IMR-90 (cell line): ENCODE measurements at regions not wholly inside any gene's neighbourhood (a gene's known extent, or its start where the extent isn't known, plus 50 kb on each side); places are given as distances from the start of the nearest gene placed in this dataset.

Experiments used
- ATAC-seq: fragments of 200-7000 bp; cut with Tn5 transposase; 2 replicates; pipeline ENCODE4 v1.9.1; 2020; ENCODE audit warnings: low read depth, mild to moderate bottlenecking, moderate library complexity
- BruUV-seq: library from RNA; stranded (reverse); fragments of 400-500 nt; replicated peaks from 2 replicates; lab custom pipeline; 2021; lab: Mats Ljungman, UMichigan
- CTCF ChIA-PET: fragments of 300-600 bp; formaldehyde crosslinking; extraction: SDS; loops from one replicate; lab custom pipeline; 2021; ENCODE audit warnings: antibody characterized with exemption; lab: Yijun Ruan, JAX
- POLR2A ChIA-PET: fragments of 300-600 bp; sonication (Branson Sonifier 250); formaldehyde crosslinking; loops from one replicate; lab custom pipeline; 2022; ENCODE audit warnings: antibody characterized with exemption; ENCODE audit not compliant: unreplicated experiment; lab: Charles Lee
- DNase-seq: peaks from one replicate; pipeline ENCODE4 v3.0.0; 2013
- H2AFZ ChIP-seq: replicated peaks from 2 replicates; pipeline ENCODE3; 2013; ENCODE audit warnings: low read length, mild to moderate bottlenecking; ENCODE audit not compliant: poor library complexity
- H2AK5ac ChIP-seq: 2 replicates; pipeline ENCODE4 v1.6.1; 2013; ENCODE audit warnings: low read depth, low read length, inconsistent platforms
- H2AK9ac ChIP-seq: replicated peaks from 2 replicates; pipeline ENCODE3; 2013; ENCODE audit warnings: mild to moderate bottlenecking, low read depth, low read length, moderate library complexity; ENCODE audit not compliant: poor library complexity
- H2BK120ac ChIP-seq: 2 replicates; pipeline ENCODE4 v1.6.1; 2013; ENCODE audit warnings: low read depth, low read length, inconsistent platforms
- H2BK15ac ChIP-seq: 3 replicates; pipeline ENCODE4 v1.6.1; 2013; ENCODE audit warnings: low read depth, low read length, inconsistent platforms
- H2BK20ac ChIP-seq: 2 replicates; pipeline ENCODE4 v1.6.1; 2013; ENCODE audit warnings: low read depth, mild to moderate bottlenecking, inconsistent platforms, low read length, moderate library complexity
- H2BK5ac ChIP-seq: 2 replicates; pipeline ENCODE4 v1.6.1; 2013; ENCODE audit warnings: mild to moderate bottlenecking, low read depth, low read length, inconsistent platforms; ENCODE audit not compliant: poor library complexity, severe bottlenecking
- H3K14ac ChIP-seq: replicated peaks from 2 replicates; pipeline ENCODE4 v1.6.1; 2013; ENCODE audit warnings: low read depth, low read length, inconsistent platforms
- H3K18ac ChIP-seq: 2 replicates; pipeline ENCODE4 v1.6.1; 2013; ENCODE audit warnings: low read depth, low read length, control low read depth
- H3K23ac ChIP-seq: 2 replicates; pipeline ENCODE4 v1.6.1; 2013; ENCODE audit warnings: low read depth, low read length, inconsistent platforms
- H3K27ac ChIP-seq: 2 replicates; pipeline ENCODE4 v1.5.1; 2013; ENCODE audit warnings: mild to moderate bottlenecking, control low read depth, low read length; ENCODE audit not compliant: insufficient read depth
- H3K27me3 ChIP-seq: 2 replicates; pipeline ENCODE4 v1.6.1; 2013; ENCODE audit warnings: low read length; ENCODE audit not compliant: control insufficient read depth, insufficient read depth
- H3K36me3 ChIP-seq: 2 replicates; pipeline ENCODE4 v1.6.1; 2013; ENCODE audit warnings: low read length, mixed read lengths; ENCODE audit not compliant: control insufficient read depth, insufficient read depth
- H3K4ac ChIP-seq: 2 replicates; pipeline ENCODE4 v1.6.1; 2013; ENCODE audit warnings: low read depth, low read length, inconsistent platforms
- H3K4me1 ChIP-seq: 2 replicates; pipeline ENCODE4 v1.6.1; 2013; ENCODE audit warnings: low read length, mixed read lengths; ENCODE audit not compliant: control insufficient read depth, insufficient read depth
- H3K4me2 ChIP-seq: 2 replicates; pipeline ENCODE4 v1.6.1; 2013; ENCODE audit warnings: low read depth, mild to moderate bottlenecking, control low read depth, low read length, moderate library complexity
- H3K4me3 ChIP-seq: 2 replicates; pipeline ENCODE4 v1.5.1; 2013; ENCODE audit warnings: low read depth, mild to moderate bottlenecking, control low read depth, low read length, moderate library complexity; ENCODE audit not compliant: insufficient read depth
- H3K56ac ChIP-seq: 2 replicates; pipeline ENCODE4 v1.6.1; 2013; ENCODE audit warnings: low read length, inconsistent platforms; ENCODE audit not compliant: insufficient read depth; ENCODE audit errors: extremely low read depth
- H3K79me1 ChIP-seq, 2 experiments: 2 replicates each; pipeline ENCODE4 v1.6.1; 2013; ENCODE audit warnings: low read length in 2 of 2, inconsistent platforms in 1 of 2, low read depth in 1 of 2
- H3K9ac ChIP-seq: 2 replicates; pipeline ENCODE4 v1.6.1; 2013; ENCODE audit warnings: low read depth, low read length, control low read depth
- H3K9me1 ChIP-seq: 2 replicates; pipeline ENCODE4 v1.6.1; 2013; ENCODE audit warnings: low read length, inconsistent platforms; ENCODE audit not compliant: insufficient read depth
- H3K9me3 ChIP-seq: 2 replicates; pipeline ENCODE4 v1.6.1; 2013; ENCODE audit warnings: low read length; ENCODE audit not compliant: control insufficient read depth, insufficient read depth
- H4K20me1 ChIP-seq: 2 replicates; pipeline ENCODE4 v1.6.1; 2013; ENCODE audit warnings: low read length, inconsistent platforms; ENCODE audit not compliant: insufficient read depth
- H4K5ac ChIP-seq: 2 replicates; pipeline ENCODE4 v1.6.1; 2013; ENCODE audit warnings: mild to moderate bottlenecking, low read depth, low read length, control low read depth
- H4K8ac ChIP-seq, 2 experiments: 2 replicates each; pipeline ENCODE4 v1.6.1; 2013; ENCODE audit warnings: low read depth in 2 of 2, low read length in 2 of 2, control low read depth in 1 of 2, inconsistent platforms in 1 of 2
- H4K91ac ChIP-seq: 2 replicates; pipeline ENCODE4 v1.6.1; 2013; ENCODE audit warnings: low read depth, low read length, inconsistent platforms; ENCODE audit not compliant: insufficient read depth
- BHLHE40 ChIP-seq: fragments of 150-350 bp; IDR thresholded peaks from 2 replicates; pipeline ENCODE4 v1.6.1; 2016; ENCODE audit warnings: mild to moderate bottlenecking, low read depth, low read length
- CEBPB ChIP-seq: IDR thresholded peaks from 2 replicates; pipeline ENCODE4 v1.6.1; 2012; ENCODE audit warnings: low read depth, low read length, improper control_type of control experiment
- CHD1 ChIP-seq: IDR thresholded peaks from 2 replicates; pipeline ENCODE4 v1.6.1; 2012; ENCODE audit warnings: low read depth, low read length, improper control_type of control experiment
- CTCF ChIP-seq: conservative IDR thresholded peaks from 2 replicates; pipeline ENCODE4 v1.5.1; 2012; ENCODE audit warnings: mild to moderate bottlenecking, low read depth, low read length, improper control_type of control experiment
- ELK1 ChIP-seq: fragments of 150-350 bp; IDR thresholded peaks from 2 replicates; pipeline ENCODE4 v1.6.1; 2016; ENCODE audit warnings: low read depth, mild to moderate bottlenecking, low read length, moderate library complexity, borderline replicate concordance
- FOS ChIP-seq: fragments of 150-350 bp; IDR thresholded peaks from 2 replicates; pipeline ENCODE4 v1.6.1; 2016; ENCODE audit warnings: low read depth, low read length
- MAFK ChIP-seq: IDR thresholded peaks from 2 replicates; pipeline ENCODE4 v1.6.1; 2012; ENCODE audit warnings: low read depth, low read length, improper control_type of control experiment
- MAZ ChIP-seq: IDR thresholded peaks from 2 replicates; pipeline ENCODE4 v1.6.1; 2012; ENCODE audit warnings: low read depth, mild to moderate bottlenecking, low read length, improper control_type of control experiment, moderate library complexity, borderline replicate concordance
- MXI1 ChIP-seq: IDR thresholded peaks from 2 replicates; pipeline ENCODE4 v1.6.1; 2012; ENCODE audit warnings: low read depth, mild to moderate bottlenecking, low read length, moderate library complexity, borderline replicate concordance
- NFE2L2 ChIP-seq: fragments of 150-350 bp; IDR thresholded peaks from 2 replicates; pipeline ENCODE4 v1.6.1; 2016; ENCODE audit warnings: low read depth, mild to moderate bottlenecking, low read length
- POLR2A ChIP-seq: IDR thresholded peaks from 2 replicates; pipeline ENCODE4 v1.6.1; 2012; ENCODE audit warnings: mild to moderate bottlenecking, low read depth, low read length
- RAD21 ChIP-seq: IDR thresholded peaks from 2 replicates; pipeline ENCODE4 v1.6.1; 2012; ENCODE audit warnings: low read length, improper control_type of control experiment
- RCOR1 ChIP-seq: IDR thresholded peaks from 2 replicates; pipeline ENCODE4 v1.6.1; 2012; ENCODE audit warnings: mild to moderate bottlenecking, low read length, improper control_type of control experiment; ENCODE audit not compliant: insufficient replicate concordance
- RFX5 ChIP-seq: IDR thresholded peaks from 2 replicates; pipeline ENCODE4 v1.8.0; 2012; ENCODE audit warnings: low read depth, mild to moderate bottlenecking, low read length, moderate library complexity
- SMC3 ChIP-seq: fragments of 150-350 bp; IDR thresholded peaks from 2 replicates; pipeline ENCODE4 v1.6.1; 2016; ENCODE audit warnings: low read depth, mild to moderate bottlenecking, antibody characterized with exemption, low read length, moderate library complexity
- USF2 ChIP-seq: fragments of 150-350 bp; IDR thresholded peaks from 2 replicates; pipeline ENCODE4 v1.6.1; 2017; ENCODE audit warnings: mild to moderate bottlenecking, antibody characterized with exemption, low read length, low read depth
- whole genome bisulfite sequencing, 2 experiments: methylation state at CpG; one replicate each; pipeline versions ENCODE4 v1.1.5 to v1.1.7; 2013; ENCODE audit warnings: missing lambda C conversion rate in 2 of 2; ENCODE audit not compliant: insufficient read length in 1 of 2; ENCODE audit errors: extremely low coverage in 2 of 2; 5-methylcytosine and 5-hydroxymethylcytosine counted together
- dilution Hi-C: fragments of 300-500 bp; cut with HindIII; formaldehyde crosslinking; loops from one replicate; pipeline ENCODE4 v1.14.3; 2018; ENCODE audit warnings: low sequenced_read_pairs; ENCODE audit not compliant: unreplicated experiment
- in situ Hi-C: fragments of 300-500 bp; cut with MboI; formaldehyde crosslinking; loops from 3 replicates; pipeline ENCODE4 v1.14.3; 2019; ENCODE audit warnings: low sequenced_read_pairs, inconsistent platforms, mixed read lengths
- intact Hi-C: fragments of 100-400 bp; cut with micrococcal nuclease; formaldehyde crosslinking; loops from 2 replicates; pipeline ENCODE4 v1.10.0; 2022

- Histone ChIP-seq H3K27ac (no peak overlapping the region), H2BK15ac (no peak overlapping the region), H3K4me2 (no peak overlapping the region), H4K91ac (no peak overlapping the region), H3K4me3 (no peak overlapping the region), H4K20me1 (no peaks in the 10 kb centered on the region), H2AK5ac (no peak overlapping the region), H2BK120ac (no peak overlapping the region), H3K4ac (no peak overlapping the region), H3K14ac (no peak overlapping the region), H2BK20ac (no peak overlapping the region), H4K5ac (no peak overlapping the region), H3K9me1 (no peaks in the 10 kb centered on the region), H3K9ac (no peak overlapping the region), H3K36me3 (no peaks in the 10 kb centered on the region), H3K23ac (no peak overlapping the region), H3K79me1 (no peaks in the 10 kb centered on the region), H3K27me3 (no peaks in the 10 kb centered on the region), H3K4me1 (no peaks in the 10 kb centered on the region), H2BK5ac (no peak overlapping the region), H4K8ac (no peak overlapping the region), H3K9me3 (peaks cover 13% of the 10 kb centered on the region), H3K18ac (no peak overlapping the region), H2AFZ (no peak overlapping the region), H2AK9ac (no peak overlapping the region), H3K56ac (no peak overlapping the region)
- WGBS, 2 experiments, result no CpG with 5 or more reads among the region's 1 CpG
- intact Hi-C loops, result no loop called here
- in situ Hi-C loops, result no loop called here
- ATAC-seq (no peak), DNase-seq (no peak)
- POLR2A ChIA-PET, result no interaction called here
- dilution Hi-C loops, result no loop called here
- no TSS peak for BruUV-seq
- TF ChIP-seq RCOR1, result no peak
- no peak for TF ChIP-seq SMC3
- no peak for TF ChIP-seq MAFK
- TF ChIP-seq CHD1, result no peak
- TF ChIP-seq POLR2A, result no peak
- no peak for TF ChIP-seq BHLHE40
- TF ChIP-seq CEBPB, result no peak
- no peak for TF ChIP-seq RFX5
- no peak for TF ChIP-seq NFE2L2
- TF ChIP-seq USF2, result no peak
- TF ChIP-seq RAD21, result no peak
- no peak for TF ChIP-seq CTCF
- TF ChIP-seq ELK1, result no peak
- TF ChIP-seq FOS, result no peak
- no peak for TF ChIP-seq MXI1
- TF ChIP-seq MAZ, result no peak
- CTCF ChIA-PET, result no interaction called here
These were observed 571.6 kb downstream of the LRRIQ3 start for GRCh38 chr1:73626326-73626725.
